Activated CD4-positive, alpha-beta memory T cell treated with anti-CD3 and anti-CD28 coated beads for 36 hours (primary cell): ENCODE measurements at regions not wholly inside any gene's neighbourhood (a gene's known extent, or its start where the extent isn't known, plus 50 kb on each side); places are given as distances from the start of the nearest gene placed in this dataset.

Experiments used
- CTCF ChIA-PET: fragments of 350-600 bp; sonication (Branson Sonifier 250); formaldehyde crosslinking; loops from one replicate; lab custom pipeline; 2021; ENCODE audit warnings: antibody characterized with exemption, inconsistent platforms; lab: Charles Lee
- POLR2A ChIA-PET: fragments of 350-600 bp; sonication (Branson Sonifier 250); formaldehyde crosslinking; loops from one replicate; lab custom pipeline; 2021; ENCODE audit warnings: antibody characterized with exemption; lab: Charles Lee
- DNase-seq: peaks from one replicate; pipeline ENCODE4 v3.0.0-alpha.2; 2020
- H3K27ac Mint-ChIP-seq: one replicate; pipeline ENCODE4 v1.8.0; 2021; ENCODE audit warnings: mixed read lengths
- H3K27me3 Mint-ChIP-seq: one replicate; pipeline ENCODE4 v1.8.0; 2021; ENCODE audit warnings: mixed read lengths
- H3K36me3 Mint-ChIP-seq: one replicate; pipeline ENCODE4 v1.8.0; 2021; ENCODE audit warnings: mixed read lengths
- H3K4me1 Mint-ChIP-seq: one replicate; pipeline ENCODE4 v1.8.0; 2021; ENCODE audit warnings: low read depth, mixed read lengths
- H3K4me3 Mint-ChIP-seq: one replicate; pipeline ENCODE4 v1.8.0; 2021; ENCODE audit warnings: mild to moderate bottlenecking, mixed read lengths
- H3K9me3 Mint-ChIP-seq: one replicate; pipeline ENCODE4 v1.8.0; 2021; ENCODE audit warnings: mixed read lengths
- intact Hi-C: fragments of 100-400 bp; cut with micrococcal nuclease; formaldehyde crosslinking; loops from one replicate; pipeline ENCODE4 v1.15.1; 2023

DNA sequence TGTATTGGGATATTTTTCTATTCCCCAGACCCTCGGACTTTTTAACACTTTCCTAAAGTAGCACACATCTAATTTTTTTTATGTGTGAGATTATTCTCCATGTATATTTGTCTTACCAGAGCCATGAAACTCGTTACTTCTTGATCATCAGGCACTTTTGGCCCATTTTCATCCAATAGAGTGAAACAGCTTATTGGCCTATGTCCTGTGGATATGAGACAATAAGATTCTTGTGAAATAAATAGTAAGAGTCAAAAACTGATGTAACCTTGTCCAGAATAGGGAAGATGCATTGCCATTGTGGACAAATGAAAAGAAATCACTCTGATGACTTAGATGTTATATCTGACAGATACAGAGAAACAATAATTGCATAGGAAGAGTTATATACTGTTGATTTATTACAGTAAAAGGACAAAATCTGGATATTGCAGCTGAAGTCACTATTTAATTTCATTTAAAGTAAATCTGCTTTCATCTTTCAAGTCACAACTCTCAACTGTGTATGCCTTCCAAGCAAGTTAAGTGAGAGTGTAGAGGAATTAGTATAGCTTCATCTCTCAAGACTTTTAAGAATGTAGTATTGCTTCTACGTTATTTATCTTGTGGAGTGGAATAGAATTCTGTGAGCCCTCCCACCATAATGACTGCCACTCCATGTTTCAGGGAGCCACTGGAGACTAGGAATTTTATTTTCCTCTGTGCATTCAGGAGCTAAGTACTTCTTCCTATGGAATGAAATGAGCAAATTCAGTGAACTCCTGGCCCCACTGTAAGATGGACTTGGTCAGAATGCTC is 86.9 kb downstream of the ADAMTS1 start:
- intact Hi-C loops: no loop called here
- no peak for DNase-seq
- CTCF ChIA-PET: interaction anchor here (1.1 kb wide), 1 partner anchor 10 kb away, joined by 3 read pairs; no protein-coding TSS in a partner anchor
- H3K36me3 Mint-ChIP-seq: no peaks in the 10 kb centered on the region
- peaks cover 4% of the 10 kb centered on the region for H3K27me3 Mint-ChIP-seq
- POLR2A ChIA-PET: no interaction called here
- no peaks in the 10 kb centered on the region for H3K4me1 Mint-ChIP-seq
- H3K27ac Mint-ChIP-seq: no peak overlapping the region
- H3K4me3 Mint-ChIP-seq: no peak overlapping the region
- H3K9me3 Mint-ChIP-seq: no peaks in the 10 kb centered on the region

GRCh38 chr21:26756491-26757159 is 88.6 kb downstream of the ADAMTS1 start:
- H3K9me3 Mint-ChIP-seq: no peaks in the 10 kb centered on the region
- CTCF ChIA-PET: no interaction called here
- no peaks in the 10 kb centered on the region for H3K4me1 Mint-ChIP-seq
- intact Hi-C loops: no loop called here
- H3K27ac Mint-ChIP-seq: no peak overlapping the region
- DNase-seq: no peak
- POLR2A ChIA-PET: no interaction called here
- H3K27me3 Mint-ChIP-seq: peaks cover 4% of the 10 kb centered on the region
- no peak overlapping the region for H3K4me3 Mint-ChIP-seq
- no peaks in the 10 kb centered on the region for H3K36me3 Mint-ChIP-seq

DNA sequence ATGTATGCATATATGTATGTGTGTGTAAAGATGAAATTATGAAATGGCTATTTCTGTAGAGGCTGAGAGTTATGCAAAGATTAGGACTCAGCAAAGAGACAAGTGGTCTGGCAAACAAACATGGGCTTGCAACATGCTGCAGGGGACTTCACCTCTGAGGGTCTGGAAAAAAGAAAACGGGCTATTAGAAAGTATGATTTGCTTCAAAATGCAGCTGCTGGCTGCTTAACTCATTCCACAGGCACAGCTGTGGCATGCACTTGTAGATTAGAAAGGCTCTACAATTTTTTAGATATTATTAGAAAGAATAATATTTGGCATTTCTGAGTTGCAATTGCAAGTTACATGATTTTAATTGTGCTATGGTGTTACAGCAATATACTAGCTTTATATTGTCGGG is 90.4 kb downstream of the ADAMTS1 start:
- H3K36me3 Mint-ChIP-seq: no peaks in the 10 kb centered on the region
- ChIA-PET POLR2A (no interaction called here), CTCF (no interaction called here)
- H3K9me3 Mint-ChIP-seq: no peaks in the 10 kb centered on the region
- DNase-seq: no peak
- H3K27me3 Mint-ChIP-seq: peaks cover 8% of the 10 kb centered on the region
- intact Hi-C loops: no loop called here
- no peaks in the 10 kb centered on the region for H3K4me1 Mint-ChIP-seq
- no peak overlapping the region for H3K27ac Mint-ChIP-seq
- no peak overlapping the region for H3K4me3 Mint-ChIP-seq

- no peaks in the 10 kb centered on the region for H3K4me1 Mint-ChIP-seq
- CTCF ChIA-PET: no interaction called here
- H3K9me3 Mint-ChIP-seq: no peaks in the 10 kb centered on the region
- peaks cover 5% of the 10 kb centered on the region for H3K27me3 Mint-ChIP-seq
- POLR2A ChIA-PET: no interaction called here
- no peak overlapping the region for H3K27ac Mint-ChIP-seq
- intact Hi-C loops: no loop called here
- no peaks in the 10 kb centered on the region for H3K36me3 Mint-ChIP-seq
- H3K4me3 Mint-ChIP-seq: no peak overlapping the region
- DNase-seq: no peak
These were observed 91.4 kb downstream of the ADAMTS1 start for GRCh38 chr21:26753822-26754221.

DNA sequence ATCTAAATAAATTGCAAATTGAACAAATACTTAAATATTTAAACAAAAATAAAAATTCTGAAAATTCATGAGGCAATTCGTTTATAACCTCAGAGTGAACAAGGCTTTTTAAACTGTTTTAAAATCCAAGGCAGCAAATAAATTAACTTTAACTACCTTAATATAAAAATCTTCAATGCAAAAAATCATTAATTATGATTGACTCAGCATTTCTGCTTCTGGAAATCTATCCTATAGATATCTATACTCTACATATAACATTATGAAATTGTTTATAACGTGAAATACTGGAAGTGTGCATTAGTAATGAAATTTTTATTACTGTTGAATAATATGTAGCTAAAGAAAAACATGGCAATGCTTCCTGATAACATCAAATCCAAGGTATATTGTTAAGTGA is 92.4 kb downstream of the ADAMTS1 start:
- H3K36me3 Mint-ChIP-seq: no peaks in the 10 kb centered on the region
- no peak for DNase-seq
- H3K4me1 Mint-ChIP-seq: no peaks in the 10 kb centered on the region
- ChIA-PET POLR2A (no interaction called here), CTCF (interaction anchor here (0.6 to 0.7 kb wide), 2 partner anchors 16 to 1478 kb away, joined by 3 read pairs; no protein-coding TSS in a partner anchor)
- H3K27ac Mint-ChIP-seq: no peak overlapping the region
- H3K4me3 Mint-ChIP-seq: no peak overlapping the region
- H3K9me3 Mint-ChIP-seq: no peaks in the 10 kb centered on the region
- intact Hi-C loops: no loop called here
- H3K27me3 Mint-ChIP-seq: peaks cover 5% of the 10 kb centered on the region

DNA sequence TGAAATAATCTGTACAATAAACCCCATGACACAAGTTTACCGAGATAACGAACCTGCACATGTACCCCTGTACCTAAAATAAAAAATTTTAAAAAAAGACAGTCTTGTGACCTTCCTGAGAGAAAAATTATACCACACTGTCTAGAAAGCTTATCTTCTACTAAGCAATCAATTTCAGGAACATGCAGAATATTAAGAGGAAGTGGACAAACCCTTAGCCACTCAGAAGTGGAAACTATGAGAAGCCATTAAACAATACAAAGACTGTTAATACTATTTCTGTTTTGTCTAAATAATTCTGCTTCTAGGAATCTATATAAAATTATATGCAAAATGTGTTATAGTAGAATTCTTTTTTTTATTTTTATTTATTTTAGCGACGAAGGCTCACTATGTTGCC is 93.9 kb downstream of the ADAMTS1 start:
- ChIA-PET CTCF (no interaction called here), POLR2A (no interaction called here)
- Mint-ChIP-seq H3K9me3 (no peaks in the 10 kb centered on the region), H3K36me3 (no peaks in the 10 kb centered on the region), H3K4me3 (no peak overlapping the region), H3K27me3 (peaks cover 8% of the 10 kb centered on the region), H3K4me1 (no peaks in the 10 kb centered on the region), H3K27ac (no peak overlapping the region)
- intact Hi-C loops: no loop called here
- no peak for DNase-seq

GRCh38 chr21:26748066-26748465 is 97.1 kb downstream of the ADAMTS1 start:
- Mint-ChIP-seq H3K9me3 (no peaks in the 10 kb centered on the region), H3K27ac (no peak overlapping the region), H3K4me3 (no peak overlapping the region), H3K27me3 (peaks cover 9% of the 10 kb centered on the region), H3K4me1 (no peaks in the 10 kb centered on the region), H3K36me3 (no peaks in the 10 kb centered on the region)
- intact Hi-C loops: no loop called here
- ChIA-PET CTCF (interaction anchor here (0.6 kb wide), 1 partner anchor 68 kb away, joined by 3 read pairs; no protein-coding TSS in a partner anchor), POLR2A (no interaction called here)
- DNase-seq: no peak

GRCh38 chr21:26747216-26747615 is 98.0 kb downstream of the ADAMTS1 start:
- Mint-ChIP-seq H3K9me3 (no peaks in the 10 kb centered on the region), H3K36me3 (no peaks in the 10 kb centered on the region), H3K4me3 (no peak overlapping the region), H3K4me1 (no peaks in the 10 kb centered on the region), H3K27me3 (peaks cover 9% of the 10 kb centered on the region), H3K27ac (no peak overlapping the region)
- intact Hi-C loops: no loop called here
- no peak for DNase-seq
- ChIA-PET CTCF (no interaction called here), POLR2A (no interaction called here)

DNA sequence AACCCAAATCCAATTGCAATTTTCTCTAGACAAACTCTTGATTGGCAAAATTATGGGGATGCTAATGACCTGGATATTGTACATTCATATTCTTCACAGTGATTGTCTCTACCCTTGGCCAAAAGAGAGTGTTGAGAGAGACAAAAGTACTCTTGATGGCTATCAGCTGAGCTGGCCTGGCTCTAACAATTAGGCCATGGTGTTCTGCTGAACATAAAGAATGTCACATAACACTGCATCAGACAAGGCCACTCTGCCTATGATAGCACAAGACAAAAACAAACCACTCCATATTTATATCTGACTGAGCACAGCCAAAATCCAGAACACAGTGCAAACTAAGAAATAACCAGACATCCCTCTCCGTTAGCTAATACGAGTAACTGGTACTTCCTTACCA is 101.7 kb downstream of the ADAMTS1 start:
- Mint-ChIP-seq H3K27ac (no peak overlapping the region), H3K4me3 (no peak overlapping the region), H3K36me3 (no peaks in the 10 kb centered on the region), H3K9me3 (no peaks in the 10 kb centered on the region), H3K27me3 (peaks cover 6% of the 10 kb centered on the region), H3K4me1 (no peaks in the 10 kb centered on the region)
- CTCF ChIA-PET: no interaction called here
- intact Hi-C loops: no loop called here
- no peak for DNase-seq
- POLR2A ChIA-PET: no interaction called here

GRCh38 chr21:26739189-26739588 is 106.0 kb downstream of the ADAMTS1 start:
- Mint-ChIP-seq H3K4me3 (no peak overlapping the region), H3K36me3 (no peaks in the 10 kb centered on the region), H3K9me3 (no peaks in the 10 kb centered on the region), H3K27ac (no peak overlapping the region), H3K4me1 (no peaks in the 10 kb centered on the region), H3K27me3 (no peaks in the 10 kb centered on the region)
- DNase-seq: no peak
- ChIA-PET POLR2A (no interaction called here), CTCF (no interaction called here)
- intact Hi-C loops: no loop called here

- ChIA-PET POLR2A (no interaction called here), CTCF (no interaction called here)
- intact Hi-C loops: no loop called here
- H3K4me1 Mint-ChIP-seq: no peaks in the 10 kb centered on the region
- H3K4me3 Mint-ChIP-seq: no peak overlapping the region
- DNase-seq: no peak
- H3K27me3 Mint-ChIP-seq: peaks cover 4% of the 10 kb centered on the region
- no peaks in the 10 kb centered on the region for H3K36me3 Mint-ChIP-seq
- no peak overlapping the region for H3K27ac Mint-ChIP-seq
- no peaks in the 10 kb centered on the region for H3K9me3 Mint-ChIP-seq
These were observed 108.8 kb downstream of the ADAMTS1 start for GRCh38 chr21:26736449-26736848.

DNA sequence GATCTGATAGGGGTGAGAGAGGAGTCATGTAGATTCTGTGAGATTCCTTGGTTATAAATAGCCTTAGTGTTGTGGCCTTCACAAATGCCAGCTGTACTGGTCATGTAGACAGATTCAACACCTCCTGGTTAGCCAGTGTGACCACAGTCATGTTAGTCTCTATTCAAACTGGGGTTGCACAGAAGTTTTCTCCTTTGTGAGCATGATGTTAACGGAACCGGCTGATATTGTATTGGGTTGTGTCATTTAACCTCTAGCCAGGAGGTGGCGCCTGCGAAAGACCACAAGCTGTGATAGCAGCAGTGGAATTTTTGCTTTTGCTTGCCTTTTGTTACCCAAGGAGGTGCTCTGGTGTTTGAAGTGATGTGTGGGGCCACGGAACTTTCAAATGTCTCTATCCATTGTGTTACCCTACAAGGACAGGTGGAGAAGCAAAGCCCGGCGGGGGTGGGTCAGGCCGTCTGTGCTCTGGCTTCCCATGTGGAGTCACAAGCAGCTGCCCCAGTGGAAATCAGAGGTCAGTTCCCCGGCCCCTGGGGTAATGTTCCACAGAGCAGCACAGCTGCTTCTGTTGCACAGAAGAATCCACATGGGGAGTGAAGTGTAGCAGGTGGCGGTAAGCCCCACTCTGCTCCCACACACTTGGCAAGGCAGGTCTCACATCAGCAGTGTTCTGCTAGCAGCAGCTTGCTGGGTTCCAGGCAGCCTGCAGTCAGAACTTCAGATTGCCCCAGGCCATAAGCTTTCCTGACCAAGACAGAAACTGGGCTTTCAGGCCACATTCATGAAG is 112.6 kb downstream of the ADAMTS1 start:
- ChIA-PET POLR2A (interaction anchor here (0.6 kb wide), 1 partner anchor 8 kb away, joined by 5 read pairs; no protein-coding TSS in a partner anchor), CTCF (interaction anchor here (0.6 to 1.4 kb wide), 5 partner anchors 10 to 968 kb away, joined by 3 to 5 read pairs (median 4); no protein-coding TSS in a partner anchor)
- Mint-ChIP-seq H3K4me3 (no peak overlapping the region), H3K27ac (no peak overlapping the region), H3K27me3 (peaks cover 13% of the 10 kb centered on the region), H3K36me3 (no peaks in the 10 kb centered on the region), H3K4me1 (no peaks in the 10 kb centered on the region), H3K9me3 (peaks cover 4% of the 10 kb centered on the region)
- peak; percentile 25 for DNase-seq
- intact Hi-C loops: no loop called here
